MCF 10A (cell line): ENCODE measurements at regions not wholly inside any gene's neighbourhood (a gene's known extent, or its start where the extent isn't known, plus 50 kb on each side); places are given as distances from the start of the nearest gene placed in this dataset.

Source experiments
- BruUV-seq: library from RNA; stranded (reverse); fragments of 400-500 nt; replicated peaks from 2 replicates; lab custom pipeline; 2021; lab: Mats Ljungman, UMichigan
- CTCF ChIA-PET: fragments of 300-600 bp; sonication (Branson Sonifier 250); formaldehyde crosslinking; extraction: SDS; loops from one replicate; lab custom pipeline; 2021; ENCODE audit warnings: antibody characterized with exemption, inconsistent platforms; lab: Yijun Ruan, JAX
- POLR2A ChIA-PET: fragments of 300-600, 350-650 bp; sonication (Branson Sonifier 250); formaldehyde crosslinking; extraction: SDS; loops from one replicate; lab custom pipeline; 2020; ENCODE audit warnings: antibody characterized with exemption, inconsistent platforms; lab: Yijun Ruan, JAX
- DNase-seq: peaks from one replicate; pipeline ENCODE4 v3.0.0-alpha.2; 2018; ENCODE audit not compliant: unreplicated experiment
- H3K27ac Mint-ChIP-seq: one replicate; pipeline ENCODE4 v1.8.0; 2022; ENCODE audit warnings: mild to moderate bottlenecking, low read depth, mixed read lengths; ENCODE audit not compliant: unreplicated experiment
- H3K27me3 Mint-ChIP-seq: one replicate; pipeline ENCODE4 v1.8.0; 2022; ENCODE audit warnings: mixed read lengths; ENCODE audit not compliant: insufficient read depth, unreplicated experiment
- H3K36me3 Mint-ChIP-seq: one replicate; pipeline ENCODE4 v1.8.0; 2022; ENCODE audit warnings: mild to moderate bottlenecking, moderate library complexity, mixed read lengths; ENCODE audit not compliant: insufficient read depth, unreplicated experiment
- H3K4me1 Mint-ChIP-seq: one replicate; pipeline ENCODE4 v1.8.0; 2022; ENCODE audit warnings: mixed read lengths; ENCODE audit not compliant: insufficient read depth, unreplicated experiment
- H3K4me3 Mint-ChIP-seq: one replicate; pipeline ENCODE4 v1.8.0; 2022; ENCODE audit warnings: mild to moderate bottlenecking, moderate library complexity, mixed read lengths; ENCODE audit not compliant: unreplicated experiment
- H3K9me3 Mint-ChIP-seq: one replicate; pipeline ENCODE4 v1.8.0; 2022; ENCODE audit warnings: mixed read lengths; ENCODE audit not compliant: unreplicated experiment
- intact Hi-C: fragments of 100-400 bp; cut with micrococcal nuclease; formaldehyde crosslinking; loops from 2 replicates; pipeline ENCODE4 v1.14.1; 2022
- TF ChIP-seq, protein P1 (sequence below): fragments of 200-600 bp; IDR thresholded peaks from one replicate; pipeline ENCODE4 v1.8.0; 2022; ENCODE audit warnings: antibody characterized with exemption, mild to moderate bottlenecking; ENCODE audit not compliant: unreplicated experiment

DNA sequence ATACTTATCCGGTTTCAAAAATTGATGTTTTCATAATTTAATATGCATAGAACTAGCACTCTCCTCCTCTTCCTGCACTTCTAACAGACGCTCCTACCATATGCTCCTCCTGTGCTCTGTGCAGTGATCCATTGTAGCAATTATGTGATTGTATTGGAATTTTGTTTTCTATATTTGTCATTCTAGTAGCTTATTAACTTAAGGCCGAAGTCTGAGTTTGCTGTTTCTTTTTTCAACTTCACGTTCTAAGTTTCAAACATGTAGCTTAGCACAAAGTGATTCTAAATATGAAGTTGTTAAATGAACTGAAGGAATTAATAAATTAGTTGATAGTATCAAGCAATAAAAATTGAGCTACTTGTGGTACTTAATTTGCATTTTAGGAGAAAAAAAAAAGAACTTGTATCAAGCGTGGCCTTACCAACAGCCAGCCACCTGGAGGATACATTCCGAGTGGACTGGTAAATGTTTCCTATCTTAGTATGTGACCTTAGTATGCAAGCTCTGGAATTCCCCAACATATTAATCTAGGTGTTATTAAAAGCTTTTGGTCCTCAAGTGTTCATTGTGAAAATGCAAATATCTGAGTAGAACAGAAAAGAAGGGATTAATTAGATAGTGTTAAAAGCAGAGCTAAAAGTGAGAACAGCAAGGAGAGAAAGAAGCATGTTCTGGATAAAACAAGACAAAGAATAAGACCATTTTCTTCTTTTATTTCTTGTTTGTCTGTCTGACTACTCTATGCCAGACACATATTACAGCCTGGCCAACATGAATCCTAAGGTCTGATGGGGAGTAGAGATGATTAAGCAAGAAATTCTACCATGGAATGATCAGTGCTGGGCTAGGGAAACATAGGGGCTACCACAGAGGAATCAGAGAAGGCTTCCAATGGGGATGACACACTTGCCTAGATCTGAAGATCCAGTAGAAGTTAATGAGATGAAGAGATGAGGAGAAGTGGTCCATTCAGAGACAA lies 290.4 kb upstream of the MON1B start:
- no peaks in the 10 kb centered on the region for H3K9me3 Mint-ChIP-seq
- H3K4me1 Mint-ChIP-seq, result peaks cover 16% of the 10 kb centered on the region
- no peak for DNase-seq
- H3K27ac Mint-ChIP-seq, result no peak overlapping the region
- intact Hi-C loops, result no loop called here
- POLR2A ChIA-PET, result interaction anchor here (1.2 to 1.9 kb wide), 3 partner anchors 9 to 123 kb away, joined by 4 to 8 read pairs (median 5); no protein-coding TSS in a partner anchor
- no TSS peak for BruUV-seq
- no peaks in the 10 kb centered on the region for H3K36me3 Mint-ChIP-seq
- no peaks in the 10 kb centered on the region for H3K27me3 Mint-ChIP-seq
- TF ChIP-seq, protein P1, sequence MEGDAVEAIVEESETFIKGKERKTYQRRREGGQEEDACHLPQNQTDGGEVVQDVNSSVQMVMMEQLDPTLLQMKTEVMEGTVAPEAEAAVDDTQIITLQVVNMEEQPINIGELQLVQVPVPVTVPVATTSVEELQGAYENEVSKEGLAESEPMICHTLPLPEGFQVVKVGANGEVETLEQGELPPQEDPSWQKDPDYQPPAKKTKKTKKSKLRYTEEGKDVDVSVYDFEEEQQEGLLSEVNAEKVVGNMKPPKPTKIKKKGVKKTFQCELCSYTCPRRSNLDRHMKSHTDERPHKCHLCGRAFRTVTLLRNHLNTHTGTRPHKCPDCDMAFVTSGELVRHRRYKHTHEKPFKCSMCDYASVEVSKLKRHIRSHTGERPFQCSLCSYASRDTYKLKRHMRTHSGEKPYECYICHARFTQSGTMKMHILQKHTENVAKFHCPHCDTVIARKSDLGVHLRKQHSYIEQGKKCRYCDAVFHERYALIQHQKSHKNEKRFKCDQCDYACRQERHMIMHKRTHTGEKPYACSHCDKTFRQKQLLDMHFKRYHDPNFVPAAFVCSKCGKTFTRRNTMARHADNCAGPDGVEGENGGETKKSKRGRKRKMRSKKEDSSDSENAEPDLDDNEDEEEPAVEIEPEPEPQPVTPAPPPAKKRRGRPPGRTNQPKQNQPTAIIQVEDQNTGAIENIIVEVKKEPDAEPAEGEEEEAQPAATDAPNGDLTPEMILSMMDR, result no peak
- CTCF ChIA-PET, result interaction anchor here (0.6 to 0.8 kb wide), 4 partner anchors 18 to 88 kb away, joined by 3 read pairs; no protein-coding TSS in a partner anchor
- H3K4me3 Mint-ChIP-seq, result no peak overlapping the region

DNA sequence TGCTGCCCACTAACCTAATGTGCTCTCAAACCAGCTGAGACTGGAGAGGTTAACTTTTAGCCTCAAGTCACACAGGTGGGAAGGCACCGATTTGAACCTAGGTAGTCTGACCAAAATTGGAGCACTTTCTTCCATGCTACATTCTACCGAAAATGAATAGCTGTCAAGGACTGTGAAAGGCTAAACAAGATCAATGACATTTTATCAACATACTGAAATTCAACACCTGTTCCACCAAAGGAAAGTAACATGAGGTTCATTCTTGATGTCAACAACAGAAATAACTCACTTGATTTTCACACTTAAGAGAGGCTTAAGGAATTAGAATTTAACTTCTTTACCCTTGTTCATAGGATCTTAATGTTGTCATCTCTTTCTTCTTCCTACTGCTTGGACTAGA lies 284.4 kb upstream of the MON1B start:
- intact Hi-C loops, result no loop called here
- Mint-ChIP-seq H3K4me3 (no peak overlapping the region), H3K36me3 (no peaks in the 10 kb centered on the region), H3K4me1 (peaks cover 16% of the 10 kb centered on the region), H3K9me3 (no peaks in the 10 kb centered on the region), H3K27ac (no peak overlapping the region), H3K27me3 (no peaks in the 10 kb centered on the region)
- ChIA-PET CTCF (interaction anchor here (0.9 to 1.6 kb wide), 2 partner anchors 136 to 265 kb away, joined by 3 read pairs; no protein-coding TSS in a partner anchor), POLR2A (interaction anchor here (0.5 to 1.6 kb wide), 2 partner anchors 26 to 264 kb away, joined by 3 read pairs; no protein-coding TSS in a partner anchor)
- TF ChIP-seq, protein P1, result no peak
- DNase-seq, result no peak
- BruUV-seq, result no TSS peak

DNA sequence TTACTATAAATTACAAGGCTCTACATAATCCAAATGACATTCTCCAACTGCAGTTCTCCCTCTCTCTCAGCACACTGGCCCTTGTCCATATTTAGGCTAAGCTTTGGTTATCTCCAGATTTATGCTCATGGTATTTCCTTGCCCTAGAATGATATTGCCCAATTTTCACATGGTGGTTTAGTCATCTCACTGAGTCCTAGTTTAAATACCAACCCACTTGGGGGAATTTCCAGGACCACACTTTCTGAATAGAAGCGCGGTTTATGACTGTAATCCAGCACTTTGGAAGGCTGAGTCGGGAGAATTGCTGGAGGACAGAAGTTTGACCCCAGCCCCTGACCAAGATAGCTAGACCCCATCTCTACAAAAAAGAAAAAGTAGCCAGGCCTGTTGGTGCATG lies 280.1 kb upstream of the MON1B start:
- Mint-ChIP-seq H3K4me1 (peaks cover 18% of the 10 kb centered on the region), H3K27ac (peak overlapping the region; percentile 43), H3K36me3 (no peaks in the 10 kb centered on the region), H3K4me3 (peak overlapping the region; percentile 6), H3K27me3 (no peaks in the 10 kb centered on the region), H3K9me3 (no peaks in the 10 kb centered on the region)
- BruUV-seq, result no TSS peak
- TF ChIP-seq, protein P1, result no peak
- ChIA-PET POLR2A (interaction anchor here (0.8 to 2.1 kb wide), 7 partner anchors 9 to 133 kb away, joined by 3 to 8 read pairs (median 4); no protein-coding TSS in a partner anchor), CTCF (interaction anchor here (1.0 to 1.9 kb wide), 2 partner anchors 30 to 48 kb away, joined by 3 to 5 read pairs; no protein-coding TSS in a partner anchor)
- intact Hi-C loops, result no loop called here
- peak; percentile 91 for DNase-seq

DNA sequence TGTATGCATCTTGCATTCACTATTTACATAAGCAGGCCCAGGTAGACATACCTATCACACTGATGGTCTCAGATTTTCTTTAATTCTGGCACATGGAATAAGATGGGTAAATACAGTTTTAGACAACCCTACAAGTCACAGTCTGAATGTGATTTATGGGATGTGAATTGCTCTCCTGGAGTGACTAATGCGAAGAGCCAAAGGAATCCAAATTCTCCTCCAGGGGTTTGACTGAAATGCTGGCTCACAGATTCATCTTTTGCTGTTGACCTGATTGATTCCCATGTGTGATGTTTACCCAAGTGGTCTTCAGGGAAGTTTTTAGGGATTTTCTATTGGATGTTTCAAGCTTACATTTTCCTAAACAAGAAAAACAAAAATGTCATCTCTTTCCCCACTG lies 277.9 kb upstream of the MON1B start:
- ChIA-PET CTCF (no interaction called here), POLR2A (interaction anchor here (1.0 kb wide), 1 partner anchor 10 kb away, joined by 3 read pairs; no protein-coding TSS in a partner anchor)
- TF ChIP-seq, protein P1, result no peak
- DNase-seq, result peak; percentile 50
- Mint-ChIP-seq H3K27ac (no peak overlapping the region), H3K36me3 (no peaks in the 10 kb centered on the region), H3K4me1 (peaks cover 18% of the 10 kb centered on the region), H3K4me3 (no peak overlapping the region), H3K27me3 (no peaks in the 10 kb centered on the region), H3K9me3 (no peaks in the 10 kb centered on the region)
- no TSS peak for BruUV-seq
- intact Hi-C loops, result no loop called here
